Coronary artery (tissue), 2 donors: ENCODE measurements at regions not wholly inside any gene's neighbourhood (a gene's known extent, or its start where the extent isn't known, plus 50 kb on each side); places are given as distances from the start of the nearest gene placed in this dataset.

ENCODE experiments used
- DNase-seq: peaks from one replicate; pipeline ENCODE4 v3.0.0-alpha.2; 2017; ENCODE audit warnings: low spot score
- H3K27ac ChIP-seq, 2 donors: fragments of 200-600 bp; sonication (generic); one replicate each; pipeline ENCODE4 v1.5.1; 2016 to 2019
- H3K4me3 ChIP-seq: fragments of 200-600 bp; sonication (generic); 2 replicates; pipeline ENCODE4 v1.5.1; 2016; ENCODE audit warnings: mild to moderate bottlenecking, moderate library complexity
- TF ChIP-seq, protein P1 (sequence below): fragments of 200-600 bp; sonication (generic); IDR thresholded peaks from one replicate; pipeline ENCODE4 v1.5.1; 2019; ENCODE audit warnings: antibody characterized with exemption

DNA sequence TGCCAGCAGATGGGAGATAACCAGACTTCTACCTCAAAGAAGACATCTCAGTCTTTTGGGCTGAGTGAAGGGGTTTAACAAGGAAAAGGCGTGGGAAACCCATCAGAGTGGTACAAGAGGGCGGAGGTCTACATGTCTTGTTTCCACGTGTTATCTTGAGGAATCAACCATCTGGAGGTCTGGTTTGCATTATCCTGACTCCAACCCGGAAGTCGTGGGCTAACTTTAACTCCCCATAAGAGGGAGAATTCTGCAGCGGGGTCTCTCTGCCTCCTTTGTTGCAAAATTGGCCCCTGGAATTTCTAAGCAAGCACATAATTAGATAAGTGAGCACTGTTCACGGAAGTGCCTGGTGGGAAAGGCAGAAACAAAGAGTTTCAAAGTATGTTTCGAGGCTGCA is 398.7 kb upstream of the C16orf82 start:
- DNase-seq, result no peak
- TF ChIP-seq, protein P1, sequence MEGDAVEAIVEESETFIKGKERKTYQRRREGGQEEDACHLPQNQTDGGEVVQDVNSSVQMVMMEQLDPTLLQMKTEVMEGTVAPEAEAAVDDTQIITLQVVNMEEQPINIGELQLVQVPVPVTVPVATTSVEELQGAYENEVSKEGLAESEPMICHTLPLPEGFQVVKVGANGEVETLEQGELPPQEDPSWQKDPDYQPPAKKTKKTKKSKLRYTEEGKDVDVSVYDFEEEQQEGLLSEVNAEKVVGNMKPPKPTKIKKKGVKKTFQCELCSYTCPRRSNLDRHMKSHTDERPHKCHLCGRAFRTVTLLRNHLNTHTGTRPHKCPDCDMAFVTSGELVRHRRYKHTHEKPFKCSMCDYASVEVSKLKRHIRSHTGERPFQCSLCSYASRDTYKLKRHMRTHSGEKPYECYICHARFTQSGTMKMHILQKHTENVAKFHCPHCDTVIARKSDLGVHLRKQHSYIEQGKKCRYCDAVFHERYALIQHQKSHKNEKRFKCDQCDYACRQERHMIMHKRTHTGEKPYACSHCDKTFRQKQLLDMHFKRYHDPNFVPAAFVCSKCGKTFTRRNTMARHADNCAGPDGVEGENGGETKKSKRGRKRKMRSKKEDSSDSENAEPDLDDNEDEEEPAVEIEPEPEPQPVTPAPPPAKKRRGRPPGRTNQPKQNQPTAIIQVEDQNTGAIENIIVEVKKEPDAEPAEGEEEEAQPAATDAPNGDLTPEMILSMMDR, result no peak
- Histone ChIP-seq H3K27ac (no peak overlapping the region), H3K4me3 (no peak overlapping the region)

DNA sequence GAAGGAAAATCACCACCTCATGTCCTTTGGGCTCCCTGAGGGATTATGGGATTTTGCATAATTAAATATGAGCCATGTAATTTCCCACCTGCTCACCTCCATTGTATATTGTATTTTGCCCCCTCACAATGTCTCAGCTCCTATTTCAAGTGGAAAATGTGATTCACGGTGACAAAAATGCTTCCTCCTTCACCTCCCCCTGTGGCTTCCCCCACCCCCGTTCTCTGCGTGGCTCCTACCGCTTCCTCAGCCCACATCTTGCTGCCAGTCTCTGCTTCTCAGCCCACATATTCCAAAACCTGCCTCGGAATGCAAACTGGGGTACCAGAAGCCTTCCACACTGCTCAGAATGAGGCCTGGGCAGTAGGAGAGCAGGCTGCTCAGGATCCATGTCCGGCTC is 394.5 kb upstream of the C16orf82 start:
- TF ChIP-seq, protein P1, result no peak
- no peak overlapping the region for H3K27ac ChIP-seq
- DNase-seq, result no peak
- H3K4me3 ChIP-seq, result no peak overlapping the region

DNA sequence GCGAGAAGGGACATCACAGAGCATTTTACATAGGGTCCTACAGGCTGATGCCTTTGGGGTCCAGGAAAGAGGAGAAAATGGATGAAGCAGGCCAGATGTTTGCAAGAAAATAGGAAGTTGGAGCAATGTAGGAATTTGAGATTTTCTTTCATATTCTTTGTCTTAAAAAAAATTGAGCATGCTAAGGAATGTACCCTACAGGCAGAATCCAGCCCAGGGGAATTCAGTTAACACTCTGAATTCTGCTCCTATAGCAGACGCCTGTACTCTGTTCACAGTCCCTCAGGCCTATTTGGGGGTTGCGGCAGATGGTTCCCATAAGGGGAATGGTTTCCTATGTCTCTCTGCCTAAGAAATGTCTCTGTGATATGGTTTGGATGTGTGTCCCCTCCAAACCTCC is 393.7 kb upstream of the C16orf82 start:
- TF ChIP-seq, protein P1, result no peak
- no peak overlapping the region for H3K4me3 ChIP-seq
- no peak for DNase-seq
- no peak overlapping the region for H3K27ac ChIP-seq

DNA sequence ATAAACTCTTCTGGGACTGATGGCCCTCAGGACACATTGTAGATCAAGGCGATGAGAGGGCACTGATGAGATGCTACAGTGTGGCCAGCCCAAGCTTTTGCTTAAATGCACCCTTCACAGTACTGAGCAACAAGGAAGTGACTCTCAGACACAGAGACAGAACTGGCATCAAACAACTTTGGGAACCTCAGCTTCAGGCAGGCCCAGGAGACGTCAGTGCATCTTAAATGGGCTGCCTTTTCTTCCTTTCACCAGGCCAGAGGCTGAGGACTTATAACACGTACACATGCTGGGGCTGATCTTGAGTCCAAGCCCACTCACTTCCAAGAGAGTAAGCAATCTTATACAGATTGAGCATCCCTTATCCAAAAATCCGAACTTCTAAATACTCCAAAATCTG is 386.1 kb upstream of the C16orf82 start:
- Histone ChIP-seq H3K4me3 (no peak overlapping the region), H3K27ac (no peak overlapping the region)
- DNase-seq, result no peak
- TF ChIP-seq, protein P1, result no peak

DNA sequence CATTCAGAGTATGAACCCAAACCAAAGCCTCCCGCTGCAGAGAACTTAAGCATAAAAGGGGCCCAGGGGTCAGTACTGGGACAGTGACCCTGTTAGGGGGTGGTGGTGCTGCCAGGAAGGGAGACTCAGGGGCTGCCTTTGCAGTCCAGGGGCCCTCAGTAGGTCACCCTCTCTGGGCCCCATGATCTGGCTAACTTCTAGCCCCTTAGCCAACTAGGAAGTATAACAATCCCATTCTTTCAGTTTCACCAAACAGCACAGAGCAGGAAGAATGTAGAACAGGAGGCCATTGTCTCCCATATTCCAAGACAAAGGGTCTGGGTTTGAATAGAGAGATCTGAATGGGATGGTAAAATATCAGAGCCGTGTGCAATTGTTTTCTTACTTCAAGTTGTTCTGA is 378.6 kb upstream of the C16orf82 start:
- no peak for DNase-seq
- H3K27ac ChIP-seq, result no peak overlapping the region

DNA sequence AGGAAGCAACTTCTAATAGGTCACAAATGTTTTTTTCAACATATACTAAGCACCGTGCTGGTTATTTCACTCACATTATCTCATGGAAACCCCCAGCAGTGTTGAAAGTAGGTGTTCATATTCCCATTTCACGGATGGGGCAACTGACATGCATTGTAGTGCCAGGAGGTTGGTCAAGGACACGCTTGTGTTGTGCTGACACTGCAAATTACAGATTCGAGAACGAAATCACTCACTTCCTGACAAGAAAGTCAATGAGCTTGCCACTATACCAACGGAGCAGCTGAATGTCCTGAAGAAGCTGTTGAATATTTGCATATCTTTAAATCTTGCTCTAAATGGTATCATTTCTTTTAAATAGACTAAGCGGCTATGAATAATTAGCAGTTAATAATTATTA is 378.0 kb upstream of the C16orf82 start:
- no peak overlapping the region for H3K27ac ChIP-seq

More for the DNA sequence above, 378.6 kb upstream of the C16orf82 start:
- no peak overlapping the region for H3K4me3 ChIP-seq
- TF ChIP-seq, protein P1, result no peak

DNA sequence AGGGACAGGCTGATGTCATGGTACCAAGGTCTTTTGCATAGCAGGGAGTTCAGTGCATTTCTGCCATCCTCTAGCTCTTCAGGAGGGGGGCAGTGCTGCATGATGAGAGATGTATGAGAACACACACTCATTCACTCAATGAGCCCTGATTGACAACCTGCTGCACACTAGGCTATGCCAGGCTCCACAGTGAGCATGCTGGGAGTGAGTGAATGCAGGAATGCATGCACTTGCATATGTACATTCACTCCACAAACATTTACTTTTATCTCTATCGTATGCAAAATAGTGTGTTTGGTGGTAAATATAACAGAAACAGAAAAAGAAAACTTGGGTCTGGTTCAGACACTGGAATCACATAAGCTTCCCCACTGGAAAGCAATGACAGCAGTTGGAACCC is 374.1 kb upstream of the C16orf82 start:
- TF ChIP-seq, protein P1, result no peak
- Histone ChIP-seq H3K27ac (no peak overlapping the region), H3K4me3 (no peak overlapping the region)
- DNase-seq, result no peak

More for the DNA sequence above, 378.0 kb upstream of the C16orf82 start:
- H3K4me3 ChIP-seq, result no peak overlapping the region
- no peak for DNase-seq
- TF ChIP-seq, protein P1, result no peak
